GM19238 (cell line): ENCODE measurements at regions not wholly inside any gene's neighbourhood (a gene's known extent, or its start where the extent isn't known, plus 50 kb on each side); places are given as distances from the start of the nearest gene placed in this dataset.

Source experiments
- DNase-seq: peaks from one replicate; pipeline ENCODE4 v3.0.0; 2011; ENCODE audit warnings: low spot score; ENCODE audit not compliant: insufficient read length

DNA sequence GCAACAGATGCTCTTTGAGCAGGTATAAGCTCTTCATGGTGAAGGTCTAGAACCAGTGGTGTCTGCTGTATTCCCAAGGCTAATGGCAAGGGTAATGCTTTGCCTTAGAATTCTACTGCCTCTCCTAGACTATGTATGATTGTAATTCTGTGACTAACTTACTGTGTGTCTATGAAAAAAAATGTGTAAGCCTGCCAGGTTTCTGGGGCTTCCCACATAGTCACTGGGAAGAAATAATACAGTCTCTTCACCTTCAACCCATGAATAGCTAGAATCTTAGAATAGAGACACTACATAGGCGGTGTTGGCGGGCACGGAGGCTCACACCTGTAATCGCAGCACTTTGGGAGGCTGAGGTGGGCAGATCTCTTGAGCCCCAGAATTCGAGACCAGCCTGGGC is 84.1 kb downstream of the C11orf91 start:
- DNase-seq: no peak

DNA sequence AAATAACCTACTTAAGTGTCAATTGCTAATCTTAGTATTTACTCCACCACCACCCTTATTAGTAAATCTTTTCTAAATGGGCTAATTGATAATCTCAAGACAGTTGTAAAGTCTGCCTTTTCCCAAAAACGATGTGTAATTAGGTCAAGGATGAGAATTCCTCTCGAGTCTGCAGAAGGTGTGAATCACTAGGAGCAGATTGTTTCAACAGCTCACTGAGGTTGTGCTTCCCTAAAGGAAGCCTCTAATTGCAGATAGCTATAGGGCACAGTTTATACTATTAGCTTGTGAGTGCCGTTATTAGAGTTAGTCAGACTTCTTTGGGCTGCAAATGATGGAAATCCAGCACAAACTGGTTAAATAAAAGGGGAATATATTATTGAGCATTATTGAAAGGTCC is 84.9 kb downstream of the C11orf91 start:
- no peak for DNase-seq

DNA sequence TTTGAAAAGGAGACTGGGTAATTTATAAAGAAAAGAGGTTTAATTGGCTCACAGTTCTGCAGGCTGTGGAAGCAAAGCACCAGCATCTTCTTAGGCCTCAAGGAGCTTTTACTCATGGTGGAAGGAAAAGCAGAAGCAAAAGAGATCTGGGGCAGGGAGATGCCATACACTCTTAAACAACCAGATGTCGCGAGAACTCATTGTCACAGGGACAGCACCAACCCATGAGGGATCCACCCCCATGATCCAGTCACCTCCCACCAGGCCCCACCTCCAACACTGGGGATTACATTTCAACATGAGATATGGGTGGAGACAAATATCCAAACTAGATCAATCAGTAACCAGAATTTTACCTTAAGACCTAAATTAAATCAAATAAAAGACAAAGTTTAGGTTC is 87.2 kb downstream of the C11orf91 start:
- DNase-seq: no peak

DNA sequence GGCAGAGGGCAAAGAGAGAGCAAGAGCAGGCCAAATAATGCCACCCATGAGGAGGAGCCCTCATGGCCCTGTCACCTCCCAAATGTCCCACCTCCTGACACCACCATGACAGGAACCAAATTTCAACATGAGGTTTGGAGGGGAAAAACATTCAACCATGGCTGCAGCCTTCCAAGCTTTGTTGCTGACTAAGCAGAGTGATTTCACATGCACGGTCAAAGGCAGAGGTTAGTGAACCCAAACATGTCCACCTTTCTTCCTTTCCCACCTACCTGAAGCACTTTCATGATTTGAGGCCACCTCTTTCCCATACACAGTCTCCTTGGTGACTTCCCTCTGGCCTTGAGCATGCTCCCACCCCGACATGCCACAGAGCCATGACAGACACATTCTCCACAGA is 89.7 kb downstream of the C11orf91 start:
- no peak for DNase-seq

DNA sequence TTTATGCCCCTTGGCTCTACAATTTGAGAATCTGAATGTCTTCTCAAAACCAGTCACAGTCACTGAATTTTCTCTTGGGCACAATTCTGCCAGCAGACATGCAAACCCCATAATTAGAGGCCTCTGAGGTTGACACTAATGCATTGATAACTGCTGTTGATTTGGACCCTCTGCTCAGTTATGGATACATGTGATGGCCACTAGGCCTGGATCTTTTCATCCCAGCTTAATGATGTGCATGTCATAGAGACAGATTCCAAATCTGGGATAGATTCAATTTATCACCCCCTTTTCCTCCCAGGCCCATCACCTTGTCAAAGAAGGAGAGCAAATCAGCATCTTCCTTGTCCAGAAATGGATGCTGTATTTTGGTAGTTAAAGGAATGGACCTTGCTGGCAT is 92.2 kb downstream of the C11orf91 start:
- no peak for DNase-seq

DNA sequence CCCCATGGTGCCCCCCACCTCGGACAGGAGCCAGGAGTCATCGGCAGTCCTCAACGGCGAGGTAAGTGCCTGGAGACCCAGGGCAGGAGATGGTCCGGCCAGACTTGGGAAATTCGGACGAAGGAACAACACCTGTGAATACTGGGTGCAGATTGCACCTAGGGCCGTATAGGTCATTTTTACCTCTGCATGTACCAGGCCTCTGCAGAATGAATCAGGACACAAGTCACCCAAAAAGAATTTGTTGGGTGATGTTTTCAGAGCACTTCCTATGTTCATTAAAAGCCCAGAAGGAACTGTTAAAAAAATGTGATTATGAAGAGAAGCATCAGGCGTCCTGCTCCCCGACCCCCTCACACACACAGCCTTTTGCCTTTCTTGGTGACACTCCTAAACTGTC is 93.9 kb downstream of the C11orf91 start:
- DNase-seq: no peak

DNA sequence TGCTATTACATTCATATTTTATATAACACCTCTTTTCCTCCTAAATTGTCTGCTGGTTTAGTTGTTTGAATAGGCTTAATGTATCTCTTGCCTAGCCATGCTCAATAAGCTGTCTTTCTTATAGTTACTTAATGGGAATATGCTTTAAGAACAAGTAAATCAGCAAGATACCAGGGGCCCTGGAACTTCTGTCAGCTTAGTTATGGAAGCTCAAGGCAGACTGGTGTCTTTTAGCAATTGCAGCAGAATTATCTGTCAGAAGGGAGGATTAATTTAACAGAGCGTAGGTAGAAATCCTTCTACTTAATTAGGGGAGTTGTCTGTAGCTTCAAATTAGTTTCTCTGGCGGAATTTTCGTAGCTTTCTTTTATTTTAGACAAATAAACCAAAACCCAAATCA is 94.9 kb downstream of the C11orf91 start:
- no peak for DNase-seq

DNA sequence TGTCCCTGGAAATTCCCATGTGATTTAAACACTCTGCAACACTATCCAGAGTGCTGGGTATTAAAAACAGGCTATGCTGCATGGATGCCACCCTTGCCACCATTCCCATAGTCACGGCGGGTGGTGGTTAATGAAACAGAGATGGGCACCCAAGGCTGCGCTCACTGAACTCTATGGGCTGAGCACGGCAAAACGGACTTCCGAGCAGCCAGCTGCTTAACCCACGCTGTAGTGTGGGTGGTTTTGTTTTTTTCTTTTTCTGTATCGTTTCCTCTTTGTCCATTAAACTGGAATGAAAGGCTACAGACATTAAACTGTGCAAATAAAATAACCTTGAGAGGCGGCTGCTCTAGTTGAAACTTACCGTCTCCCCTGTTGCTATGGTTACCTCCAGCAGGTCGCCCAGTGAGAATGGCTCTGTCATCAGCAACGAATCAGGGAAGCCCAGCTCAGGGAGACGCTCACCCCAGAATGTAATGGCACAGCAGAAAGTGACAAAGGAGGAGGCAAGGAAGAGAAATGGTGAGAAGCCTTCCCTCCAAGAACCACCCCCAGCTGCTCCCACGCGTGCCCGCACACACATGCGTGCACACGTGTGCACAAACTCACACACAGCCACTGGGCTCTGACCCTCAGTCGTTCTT is 102.1 kb downstream of the C11orf91 start:
- DNase-seq: no peak

DNA sequence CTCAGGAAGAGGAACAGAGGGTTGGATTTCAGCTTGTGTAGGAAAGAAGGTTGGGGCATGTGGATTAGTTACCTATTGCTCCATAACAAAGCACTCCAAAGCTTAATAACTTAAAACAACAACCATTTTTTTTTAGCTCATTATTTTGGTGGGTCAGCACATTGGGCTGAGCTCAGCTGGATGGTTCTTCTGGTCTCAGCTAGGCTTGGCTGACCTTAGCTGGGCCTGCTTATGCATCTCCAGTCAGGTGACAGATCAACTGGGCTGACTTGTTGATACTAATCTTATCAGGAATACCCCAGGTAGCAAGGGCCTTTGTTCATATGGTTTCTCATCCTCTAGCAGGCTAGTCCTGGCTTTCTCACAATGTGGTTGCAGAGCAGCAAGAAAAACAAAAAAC is 106.4 kb downstream of the C11orf91 start:
- no peak for DNase-seq

DNA sequence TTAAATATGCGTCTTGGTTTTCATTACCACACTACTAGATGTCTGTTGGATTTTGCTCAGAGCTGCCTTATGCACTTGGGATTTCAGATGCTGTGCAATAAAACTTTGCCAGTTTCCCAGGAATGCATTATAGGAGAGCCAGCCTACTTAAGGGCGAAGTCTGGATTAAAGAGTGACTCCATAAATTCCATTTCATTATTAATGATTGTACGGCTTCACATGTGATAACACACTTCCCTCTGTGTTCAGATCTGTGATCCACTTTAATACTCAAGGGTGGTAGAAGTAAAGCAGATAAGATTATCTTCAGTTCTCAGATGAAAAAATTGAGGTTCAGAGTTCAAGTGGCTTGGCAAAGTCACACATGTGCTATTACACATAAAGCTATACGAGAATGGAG is 110.2 kb downstream of the C11orf91 start:
- DNase-seq: no peak

DNA sequence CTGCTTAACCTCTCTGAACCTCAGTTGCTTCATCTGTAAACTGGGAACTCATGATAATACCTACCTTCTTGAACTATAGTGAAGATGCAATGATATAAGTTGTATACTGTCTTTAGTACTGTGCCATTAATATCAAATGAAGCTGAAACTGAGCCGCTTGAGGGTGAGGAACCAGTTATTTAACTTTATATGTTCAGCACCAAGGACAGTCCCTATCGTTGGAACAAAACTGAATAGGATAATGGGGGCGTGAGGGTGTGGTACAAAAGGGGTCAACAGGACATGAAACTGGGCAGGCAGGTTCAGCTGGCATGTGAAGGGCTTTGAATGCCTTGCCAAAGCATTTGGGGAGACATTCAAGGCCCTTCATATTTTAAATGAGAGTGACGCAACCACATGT is 112.6 kb downstream of the C11orf91 start:
- DNase-seq: no peak

DNA sequence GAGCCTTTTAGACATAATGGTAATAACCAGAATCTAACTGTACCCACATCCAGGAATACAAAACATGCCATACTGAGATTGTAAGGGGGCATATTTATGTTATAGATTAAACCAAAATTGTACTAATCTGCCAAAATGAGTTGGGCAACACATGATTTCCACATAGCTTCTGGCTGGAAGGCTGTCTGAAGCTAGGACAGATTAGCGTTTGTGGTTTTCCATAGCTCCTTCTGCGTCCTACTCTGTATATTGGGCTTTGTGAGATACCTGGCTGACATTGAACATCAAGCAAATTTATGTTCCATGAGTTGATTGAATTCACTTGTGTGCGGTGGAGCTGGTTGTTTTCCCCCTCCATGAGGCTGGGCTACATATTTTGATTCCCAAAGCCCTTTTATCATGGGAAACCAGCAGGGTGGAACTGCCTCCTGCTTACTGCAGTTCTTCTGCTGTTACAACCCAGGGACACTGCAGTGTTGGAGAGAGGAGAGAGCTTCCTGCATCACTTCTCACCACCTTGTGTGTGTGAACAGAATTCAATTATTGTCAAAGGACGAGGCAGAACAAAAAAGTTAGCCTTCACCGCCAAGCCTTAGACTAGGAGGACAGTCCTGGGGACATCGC is 114.9 kb downstream of the C11orf91 start:
- DNase-seq: no peak

DNA sequence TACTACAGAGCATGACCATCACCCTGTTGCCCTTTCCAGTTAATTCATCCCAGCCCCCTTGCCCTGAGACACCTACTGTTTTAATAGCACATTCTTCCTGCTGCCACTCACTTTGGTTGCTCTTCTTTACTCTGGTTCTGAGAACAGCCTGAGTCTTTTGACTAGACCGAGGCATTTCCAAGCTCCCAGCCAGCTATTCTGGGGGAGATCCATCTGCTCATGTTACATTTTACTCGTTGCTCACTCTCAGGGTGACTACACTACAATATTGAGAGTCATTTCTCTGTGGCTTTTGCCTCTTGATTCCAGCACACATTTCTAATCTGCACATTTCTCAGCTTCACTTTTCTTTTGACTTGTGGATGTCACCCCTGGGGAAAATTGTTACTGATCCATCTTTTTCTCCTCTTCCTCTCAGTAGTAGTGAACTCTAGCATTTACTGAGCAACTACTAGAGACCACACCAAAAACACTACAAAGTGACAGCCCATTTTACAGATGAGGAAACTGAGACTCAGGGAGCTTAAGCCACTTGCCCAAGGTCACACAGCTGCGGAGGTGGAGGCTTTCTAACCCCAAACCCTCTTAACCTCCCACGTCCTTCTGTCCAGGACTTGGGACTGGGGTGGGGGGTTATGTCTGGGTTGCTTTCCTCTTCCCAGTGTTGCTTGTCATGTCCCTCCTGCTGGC is 117.8 kb downstream of the C11orf91 start:
- DNase-seq: no peak

DNA sequence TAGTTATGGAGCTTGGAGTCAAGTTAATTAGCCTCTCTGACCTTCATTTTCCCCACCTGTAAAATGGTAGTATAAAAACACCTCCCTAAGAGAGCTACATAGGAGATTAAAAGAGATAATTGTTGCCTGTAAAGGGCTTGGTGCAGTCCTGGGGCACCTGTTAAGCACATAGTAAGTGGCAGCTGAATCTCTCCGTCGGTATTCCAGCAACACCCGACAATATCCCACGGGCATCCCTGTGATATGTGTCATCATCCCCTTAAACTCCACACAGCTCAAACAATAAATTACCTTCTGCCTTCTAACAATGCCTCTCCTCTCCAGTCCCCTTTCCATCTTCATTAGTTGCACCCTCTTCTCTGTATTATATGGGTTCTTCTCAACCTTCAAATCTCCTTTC is 121.5 kb downstream of the C11orf91 start:
- no peak for DNase-seq

DNA sequence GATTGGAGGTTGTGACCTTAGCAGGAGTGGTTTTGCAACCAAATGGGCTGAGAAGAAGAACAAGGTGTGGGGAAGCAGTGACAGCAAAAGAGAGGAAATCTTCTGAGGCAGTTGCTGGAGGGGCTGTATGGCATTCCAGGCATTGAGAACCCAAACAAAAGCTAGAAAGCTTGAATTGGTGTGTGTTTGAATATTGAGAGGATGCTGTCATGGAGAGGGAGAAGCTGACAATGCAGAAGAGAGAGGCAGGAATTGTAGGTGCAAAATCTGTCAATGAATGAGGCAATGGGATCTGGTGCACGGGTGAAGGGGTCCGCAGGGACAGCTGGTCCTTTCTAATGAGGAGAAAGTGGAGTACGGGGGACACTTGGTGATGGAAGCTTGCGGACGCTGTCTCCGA is 123.4 kb downstream of the C11orf91 start:
- no peak for DNase-seq

DNA sequence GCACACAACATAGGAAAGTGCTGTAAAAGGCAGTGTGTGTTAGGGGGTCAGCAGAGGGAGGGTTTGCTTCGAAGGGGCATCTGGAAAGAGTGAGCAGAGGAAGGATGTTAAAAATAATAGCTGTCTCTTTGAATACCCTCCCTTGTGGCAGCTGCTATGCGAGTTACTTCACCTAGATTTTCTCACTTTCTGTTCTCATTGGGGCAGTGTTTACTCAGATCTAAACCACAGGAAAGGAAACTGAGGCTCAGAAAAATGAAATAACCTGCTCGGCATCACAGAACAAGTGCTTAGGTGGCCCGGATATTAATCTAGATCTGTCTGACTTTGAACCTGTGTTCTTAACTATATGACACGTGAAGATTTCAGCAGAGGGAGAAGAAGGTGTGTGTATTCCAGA is 125.3 kb downstream of the C11orf91 start:
- no peak for DNase-seq

DNA sequence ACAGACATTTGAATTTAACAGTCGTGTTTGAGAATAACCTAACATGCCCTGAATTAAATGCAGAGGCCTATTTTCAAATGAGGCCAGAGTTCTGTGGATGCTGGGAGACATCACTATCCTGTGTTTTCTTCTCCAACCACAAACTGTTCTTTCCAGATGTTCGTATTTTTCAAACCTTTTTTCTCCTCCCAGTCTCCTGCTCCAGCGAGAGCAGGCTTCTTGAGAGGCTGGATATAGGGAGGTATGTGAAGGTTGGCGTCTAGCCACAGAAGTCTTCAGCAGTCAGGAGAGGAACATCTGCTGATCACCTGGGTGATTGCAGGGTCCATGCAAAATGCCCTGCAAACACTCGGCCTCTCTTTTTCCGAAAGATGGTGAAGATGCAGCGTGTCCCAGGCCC is 126.3 kb downstream of the C11orf91 start:
- DNase-seq: no peak

DNA sequence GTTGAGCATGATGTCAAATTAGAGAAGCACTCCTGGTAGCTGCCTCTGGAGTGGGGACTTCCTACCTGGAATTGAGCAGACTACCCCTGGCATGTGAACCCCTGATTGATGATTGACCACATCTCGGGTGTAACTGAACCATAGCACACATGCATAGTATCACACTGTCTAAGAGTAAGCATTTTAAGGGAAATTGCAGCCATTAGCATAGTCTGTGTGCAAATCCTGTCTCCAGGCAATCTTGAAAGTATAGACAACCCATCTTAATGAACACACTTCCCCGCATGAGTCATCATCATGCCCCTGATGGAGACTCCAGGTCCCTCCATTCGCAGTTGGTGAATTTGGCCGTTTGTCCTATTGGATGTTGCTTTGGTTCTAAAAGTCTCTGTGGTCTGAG is 131.3 kb downstream of the C11orf91 start:
- DNase-seq: no peak

DNA sequence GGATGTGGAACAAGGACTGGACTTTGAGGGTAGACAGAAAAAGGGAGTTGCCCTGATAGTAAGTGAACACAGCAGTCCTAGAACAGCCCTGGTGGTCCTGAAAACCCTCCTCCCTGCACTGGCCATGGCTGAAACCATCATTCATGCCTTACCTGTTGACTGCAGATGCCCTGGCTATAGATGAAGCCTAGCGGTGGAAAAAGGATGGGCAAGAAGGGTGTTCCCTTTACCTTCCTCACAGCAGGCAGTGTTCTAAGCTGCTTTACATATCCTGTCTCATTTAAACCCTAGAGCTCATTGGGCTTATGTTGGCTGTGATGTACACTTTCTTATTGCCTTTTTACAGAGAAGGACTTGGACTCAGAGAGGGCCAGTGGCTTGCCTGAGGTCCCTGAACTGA is 133.6 kb downstream of the C11orf91 start:
- DNase-seq: no peak

DNA sequence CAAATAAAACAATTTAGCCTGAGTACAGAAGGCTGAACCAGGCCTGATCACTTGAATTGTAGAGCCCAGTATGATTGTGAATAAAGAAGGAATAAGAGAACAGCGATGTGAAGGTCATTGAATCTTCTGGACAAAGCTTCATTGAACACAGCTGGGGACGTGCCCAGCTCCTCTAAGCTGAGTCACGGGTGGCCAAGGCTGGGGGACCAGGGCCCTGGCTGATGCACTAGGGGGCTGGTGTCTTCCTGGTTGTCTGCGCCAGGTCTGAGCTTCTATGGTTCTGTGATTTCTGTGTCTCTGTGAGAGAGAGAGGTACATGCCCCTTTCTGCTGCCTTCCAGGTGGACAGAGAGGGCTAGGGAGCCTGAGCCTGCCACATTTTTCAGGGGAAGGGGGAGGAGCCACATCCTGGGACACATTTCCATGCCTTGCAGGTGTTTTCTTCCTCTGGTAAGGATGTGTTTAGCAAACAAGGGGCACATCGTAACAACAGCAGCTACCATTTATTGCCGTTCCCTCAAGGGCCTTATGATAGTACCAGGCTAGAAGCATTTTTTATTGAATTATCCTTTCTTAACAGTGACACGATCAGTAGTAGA is 135.7 kb downstream of the C11orf91 start:
- no peak for DNase-seq

DNA sequence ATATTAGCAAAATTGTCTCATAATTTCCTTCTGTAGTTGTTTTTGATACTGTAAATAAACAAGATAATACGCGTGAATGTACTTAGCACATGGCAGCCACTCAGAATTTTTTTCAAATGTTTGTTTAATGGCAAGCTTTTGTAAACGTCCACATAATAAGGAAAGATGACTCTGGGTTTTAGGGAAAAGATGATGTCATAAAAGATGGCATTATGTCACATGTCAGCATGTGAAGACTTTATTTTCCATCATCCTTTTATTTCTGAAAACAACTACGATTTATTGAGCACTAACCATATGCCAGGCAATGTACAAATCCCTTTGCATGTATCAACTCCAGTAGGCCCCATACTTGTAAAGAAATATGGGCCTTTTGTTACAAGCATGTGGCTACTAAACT is 139.9 kb downstream of the C11orf91 start:
- no peak for DNase-seq

DNA sequence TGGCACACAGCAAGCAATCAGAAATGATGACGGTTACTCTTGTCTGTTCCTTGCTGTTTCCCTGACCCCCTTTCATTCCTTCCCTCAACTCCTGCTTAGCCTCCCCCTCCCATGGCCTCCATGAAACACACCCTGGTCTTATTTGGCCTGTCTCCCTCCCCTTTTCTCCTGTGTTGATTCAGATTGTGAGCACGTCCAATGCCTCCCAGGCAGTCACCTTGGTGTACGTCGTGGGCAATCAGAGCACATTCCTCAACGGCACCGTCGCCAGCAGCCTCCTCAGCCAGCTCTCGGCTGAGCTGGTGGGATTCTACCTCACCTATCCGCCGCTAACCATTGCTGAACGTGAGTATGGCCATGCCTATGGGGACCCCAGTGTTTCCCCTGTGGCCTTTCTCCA is 141.1 kb downstream of the C11orf91 start:
- DNase-seq: no peak

DNA sequence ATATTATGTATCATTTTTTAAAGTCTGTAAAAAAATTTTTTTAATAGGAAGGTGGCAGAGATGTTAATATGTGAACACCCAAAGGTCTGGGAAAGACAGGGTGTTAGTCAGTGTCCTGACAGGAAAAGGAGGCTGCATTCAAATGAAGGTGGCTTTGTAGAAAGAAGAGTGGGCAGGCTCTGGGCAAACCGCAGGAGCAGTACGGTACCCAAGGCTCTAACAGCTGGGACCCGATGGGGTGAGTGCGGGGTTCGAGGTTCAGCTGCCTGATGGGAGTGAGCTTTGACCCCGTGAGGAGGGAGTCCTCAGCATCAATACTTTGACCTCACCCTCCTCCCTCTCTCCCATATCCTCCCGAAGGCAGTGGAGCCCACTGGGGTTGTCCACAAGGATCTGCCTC is 142.5 kb downstream of the C11orf91 start:
- no peak for DNase-seq
